ENCODE measurements at regions not wholly inside any gene's neighbourhood (a gene's known extent, or its start where the extent isn't known, plus 50 kb on each side); places are given as distances from the start of the nearest gene placed in this dataset.
"Not testable (repeated sequence)": the region's sequence is repeated elsewhere in the genome, so short reads cannot be mapped to it uniquely, and the experiment has no call there.

GRCh38 chr6:94713446-94713845, 863.9 kb upstream of the MANEA start:
- TF ChIP-seq, protein P1, sequence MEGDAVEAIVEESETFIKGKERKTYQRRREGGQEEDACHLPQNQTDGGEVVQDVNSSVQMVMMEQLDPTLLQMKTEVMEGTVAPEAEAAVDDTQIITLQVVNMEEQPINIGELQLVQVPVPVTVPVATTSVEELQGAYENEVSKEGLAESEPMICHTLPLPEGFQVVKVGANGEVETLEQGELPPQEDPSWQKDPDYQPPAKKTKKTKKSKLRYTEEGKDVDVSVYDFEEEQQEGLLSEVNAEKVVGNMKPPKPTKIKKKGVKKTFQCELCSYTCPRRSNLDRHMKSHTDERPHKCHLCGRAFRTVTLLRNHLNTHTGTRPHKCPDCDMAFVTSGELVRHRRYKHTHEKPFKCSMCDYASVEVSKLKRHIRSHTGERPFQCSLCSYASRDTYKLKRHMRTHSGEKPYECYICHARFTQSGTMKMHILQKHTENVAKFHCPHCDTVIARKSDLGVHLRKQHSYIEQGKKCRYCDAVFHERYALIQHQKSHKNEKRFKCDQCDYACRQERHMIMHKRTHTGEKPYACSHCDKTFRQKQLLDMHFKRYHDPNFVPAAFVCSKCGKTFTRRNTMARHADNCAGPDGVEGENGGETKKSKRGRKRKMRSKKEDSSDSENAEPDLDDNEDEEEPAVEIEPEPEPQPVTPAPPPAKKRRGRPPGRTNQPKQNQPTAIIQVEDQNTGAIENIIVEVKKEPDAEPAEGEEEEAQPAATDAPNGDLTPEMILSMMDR (IDR thresholded peaks at IDR 0.05; ENCODE audit: insufficient read depth, missing control alignments) = no peak
- FAIRE-seq = no peak
- DNase-seq (ENCODE audit: insufficient read length, low spot score) = no peak

DNA sequence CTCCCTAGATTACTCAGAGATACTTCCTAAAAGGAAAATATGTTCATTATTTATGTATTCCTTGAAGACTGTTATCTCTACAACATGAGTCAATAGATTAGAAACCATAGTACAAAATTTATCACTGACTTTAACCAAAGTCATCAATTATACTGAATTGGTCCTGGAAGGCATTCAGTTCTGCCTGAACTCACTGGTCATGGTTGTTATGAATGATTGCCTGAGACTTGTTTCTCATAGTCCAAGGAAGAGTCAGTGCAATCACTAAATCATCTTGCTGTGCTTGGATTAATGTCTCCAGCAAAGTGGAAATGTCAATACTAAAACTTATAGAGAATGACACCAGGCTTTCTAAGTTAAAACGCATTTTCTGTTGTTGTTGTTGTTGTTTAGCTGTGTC, 878.6 kb upstream of the MANEA start:
- FAIRE-seq = no peak
- DNase-seq (ENCODE audit: insufficient read length, low spot score) = no peak
- TF ChIP-seq, protein P1 (IDR thresholded peaks at IDR 0.05; ENCODE audit: insufficient read depth, missing control alignments) = no peak

GRCh38 chr6:94687255-94687654, 890.1 kb upstream of the MANEA start:
- FAIRE-seq; DNase-seq (ENCODE audit: insufficient read length, low spot score): not testable (repeated sequence)

GRCh38 chr6:94683409-94683808, 893.9 kb upstream of the MANEA start:
- DNase-seq (ENCODE audit: insufficient read length, low spot score) (no peak), FAIRE-seq (no peak)
- TF ChIP-seq, protein P1 (IDR thresholded peaks at IDR 0.05; ENCODE audit: insufficient read depth, missing control alignments) = no peak

- no peak for FAIRE-seq
- DNase-seq (ENCODE audit: insufficient read length, low spot score) = no peak
- TF ChIP-seq, protein P1 (IDR thresholded peaks at IDR 0.05; ENCODE audit: insufficient read depth, missing control alignments) = no peak
Observed at GRCh38 chr6:94680669-94681212, 896.6 kb upstream of the MANEA start.

DNA sequence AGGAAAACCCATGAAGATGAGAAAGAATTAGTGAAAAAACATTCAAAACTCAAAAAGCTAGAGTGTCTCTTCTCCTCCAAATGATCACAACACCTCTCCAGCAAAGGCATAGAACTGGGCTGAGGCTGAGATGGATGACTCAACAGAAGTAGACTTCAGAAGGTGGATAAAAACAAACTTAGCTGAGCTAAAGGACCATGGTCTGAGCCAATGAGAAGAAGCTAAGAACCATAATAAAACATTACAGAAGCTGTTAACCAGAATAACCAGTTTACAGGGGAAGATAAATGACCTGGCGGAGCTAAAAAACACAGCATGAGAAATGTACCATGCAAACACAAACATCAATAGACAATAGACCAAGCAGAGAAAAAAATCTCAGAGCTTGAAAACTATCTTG, 904.1 kb upstream of the MANEA start:
- TF ChIP-seq, protein P1 (IDR thresholded peaks at IDR 0.05; ENCODE audit: insufficient read depth, missing control alignments) = no peak

GRCh38 chr6:94670017-94670416, 907.3 kb upstream of the MANEA start:
- no peak for DNase-seq (ENCODE audit: insufficient read length, low spot score)
- FAIRE-seq = no peak
- TF ChIP-seq, protein P1 (IDR thresholded peaks at IDR 0.05; ENCODE audit: insufficient read depth, missing control alignments) = no peak

More for the DNA sequence above, 904.1 kb upstream of the MANEA start:
- DNase-seq (ENCODE audit: insufficient read length, low spot score) (no peak), FAIRE-seq (no peak)

DNA sequence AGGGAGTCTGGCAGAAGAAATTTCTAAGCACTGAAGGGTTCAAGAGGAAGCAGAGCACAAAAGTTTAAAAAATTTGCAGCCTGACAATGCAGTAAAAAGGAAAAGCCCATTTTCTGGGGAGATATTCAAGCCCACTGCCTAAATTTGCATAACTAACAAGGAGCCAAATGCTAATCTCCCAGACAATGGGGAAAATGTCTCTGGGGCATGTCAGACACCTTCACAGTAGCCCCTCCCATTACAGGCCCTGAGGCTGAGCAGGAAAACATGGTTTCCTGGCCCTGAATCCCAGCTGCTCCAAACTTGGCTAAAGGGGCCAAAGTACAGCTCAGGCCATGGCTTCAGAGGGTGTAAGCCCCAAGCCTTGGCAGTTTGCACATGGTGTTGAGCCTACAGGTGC, 908.5 kb upstream of the MANEA start:
- no peak for DNase-seq (ENCODE audit: insufficient read length, low spot score)
- TF ChIP-seq, protein P1 (IDR thresholded peaks at IDR 0.05; ENCODE audit: insufficient read depth, missing control alignments) = no peak
- FAIRE-seq = no peak

Data from D721Med (cell line).